GM23248 (cell line): ENCODE measurements at regions not wholly inside any gene's neighbourhood (a gene's known extent, or its start where the extent isn't known, plus 50 kb on each side); places are given as distances from the start of the nearest gene placed in this dataset.

Experiments used
- EZH2 ChIP-seq: fragments of 200-600 bp; sonication (generic); IDR thresholded peaks from 2 replicates; pipeline ENCODE4 v1.6.1; 2018; ENCODE audit warnings: antibody characterized with exemption, mild to moderate bottlenecking; ENCODE audit not compliant: insufficient read depth, poor library complexity, severe bottlenecking
- EZH2phosphoT487 ChIP-seq: fragments of 200-600 bp; sonication (generic); IDR thresholded peaks from 2 replicates; pipeline ENCODE4 v1.6.1; 2018; ENCODE audit warnings: antibody characterized with exemption, moderate library complexity, mild to moderate bottlenecking, low read depth; ENCODE audit not compliant: insufficient read depth

DNA sequence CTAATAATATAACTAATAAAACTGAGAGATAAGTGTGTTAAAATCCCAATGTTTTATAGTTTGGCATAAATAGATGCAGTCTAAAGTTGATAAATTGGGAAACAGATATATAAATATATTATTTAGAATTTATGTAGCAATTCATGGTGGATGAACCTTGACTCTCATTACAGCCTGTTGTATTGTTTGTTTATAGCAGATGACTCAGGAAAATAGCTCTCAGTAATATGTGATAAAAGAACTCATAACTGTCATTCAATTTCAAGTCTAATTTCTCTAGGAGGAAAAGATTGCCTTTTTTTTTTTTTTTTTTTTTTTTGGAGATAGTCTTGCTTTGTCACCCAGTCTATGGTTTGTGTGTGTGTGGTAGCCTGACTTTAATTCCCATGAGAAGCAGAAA, 603.2 kb upstream of the PKN2 start:
- TF ChIP-seq EZH2phosphoT487 (no peak), EZH2 (no peak)
